H1 (cell line): ENCODE measurements at regions not wholly inside any gene's neighbourhood (a gene's known extent, or its start where the extent isn't known, plus 50 kb on each side); places are given as distances from the start of the nearest gene placed in this dataset.

Experiments used
- CBX8 ChIP-seq: fragments of 300-800, 300-1000 bp; sonication (generic); IDR thresholded peaks from 2 replicates; pipeline ENCODE4 v1.7.1; 2016; ENCODE audit warnings: low read depth, low read length, borderline replicate concordance
- CHD2 ChIP-seq: IDR thresholded peaks from 2 replicates; pipeline ENCODE4 v1.6.1; 2012; ENCODE audit warnings: low read length, improper control_type of control experiment
- CREB1 ChIP-seq: IDR thresholded peaks from 2 replicates; pipeline ENCODE4 v1.6.1; 2012; ENCODE audit warnings: inconsistent platforms
- CTCF ChIP-seq, 3 experiments: IDR thresholded peaks; 1 replicate in 2 of 3; 2 replicates in 1 of 3; pipeline versions ENCODE4 v1.5.1 to v1.6.1; 2011; ENCODE audit warnings: low read length in 3 of 3, mild to moderate bottlenecking in 3 of 3, inconsistent platforms in 2 of 3, low read depth in 1 of 3, moderate library complexity in 1 of 3; ENCODE audit not compliant: insufficient read depth in 1 of 3; ENCODE audit errors: control extremely low read depth in 1 of 3
- EZH2 ChIP-seq: fragments of 200-600 bp; sonication (generic); IDR thresholded peaks from 2 replicates; pipeline ENCODE4 v1.7.1; 2012; ENCODE audit warnings: low read depth, mild to moderate bottlenecking, moderate library complexity, low read length, inconsistent platforms; ENCODE audit not compliant: severe bottlenecking
- FOSL1 ChIP-seq: IDR thresholded peaks from 2 replicates; pipeline ENCODE4 v1.6.1; 2011; ENCODE audit warnings: mild to moderate bottlenecking, low read depth, low read length, moderate library complexity; ENCODE audit not compliant: insufficient read depth
- POLR2A ChIP-seq, 2 experiments: IDR thresholded peaks; 1 replicate in 1 of 2; 2 replicates in 1 of 2; pipeline ENCODE4 v1.6.1; 2011; ENCODE audit warnings: low read depth in 2 of 2, low read length in 2 of 2, mild to moderate bottlenecking in 2 of 2; ENCODE audit errors: control extremely low read depth in 1 of 2
- RAD21 ChIP-seq, 2 experiments: IDR thresholded peaks in 1 of 2; conservative IDR thresholded peaks in 1 of 2; 2 replicates each; pipeline ENCODE4 v1.6.1; 2011; ENCODE audit warnings: low read depth in 2 of 2, low read length in 2 of 2, improper control_type of control experiment in 1 of 2, inconsistent platforms in 1 of 2, mild to moderate bottlenecking in 1 of 2, moderate library complexity in 1 of 2
- SP2 ChIP-seq: IDR thresholded peaks from 2 replicates; pipeline ENCODE4 v1.6.1; 2012; ENCODE audit warnings: mild to moderate bottlenecking, low read length, inconsistent platforms
- TF ChIP-seq, protein P1 (sequence below): IDR thresholded peaks from 2 replicates; pipeline ENCODE4 v1.6.1; 2011; ENCODE audit warnings: low read depth, mild to moderate bottlenecking, low read length; ENCODE audit not compliant: insufficient read depth

GRCh38 chr6:20301256-20301655 lies 89.0 kb upstream of the MBOAT1 start:
- TF ChIP-seq, protein P1, sequence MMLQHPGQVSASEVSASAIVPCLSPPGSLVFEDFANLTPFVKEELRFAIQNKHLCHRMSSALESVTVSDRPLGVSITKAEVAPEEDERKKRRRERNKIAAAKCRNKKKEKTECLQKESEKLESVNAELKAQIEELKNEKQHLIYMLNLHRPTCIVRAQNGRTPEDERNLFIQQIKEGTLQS = no peak
- TF ChIP-seq EZH2 (no peak), FOSL1 (no peak), CTCF (IDR thresholded peaks at IDR 0.05; ENCODE audit: control extremely low read depth in 1 of 3, insufficient read depth in 1 of 3, low read depth in 1 of 3, low read length in 3 of 3) (no peak), RAD21 (IDR thresholded peaks at IDR 0.05 in 1 of 2, conservative IDR thresholded peaks at IDR 0.05 in 1 of 2; ENCODE audit: low read depth in 2 of 2, low read length in 2 of 2) (no peak), CREB1 (no peak), SP2 (no peak), POLR2A (IDR thresholded peaks at IDR 0.05; ENCODE audit: control extremely low read depth in 1 of 2, low read depth in 2 of 2, low read length in 2 of 2) (no peak), CBX8 (no peak), CHD2 (no peak)
